AG08395 (cell line): ENCODE measurements at regions not wholly inside any gene's neighbourhood (a gene's known extent, or its start where the extent isn't known, plus 50 kb on each side); places are given as distances from the start of the nearest gene placed in this dataset.
"Not testable (repeated sequence)": the region's sequence is repeated elsewhere in the genome, so short reads cannot be mapped to it uniquely, and the experiment has no call there.

Source experiments
- DNase-seq: peaks from one replicate; pipeline ENCODE4 v3.0.0; 2012; ENCODE audit warnings: mixed read lengths, low spot score

DNA sequence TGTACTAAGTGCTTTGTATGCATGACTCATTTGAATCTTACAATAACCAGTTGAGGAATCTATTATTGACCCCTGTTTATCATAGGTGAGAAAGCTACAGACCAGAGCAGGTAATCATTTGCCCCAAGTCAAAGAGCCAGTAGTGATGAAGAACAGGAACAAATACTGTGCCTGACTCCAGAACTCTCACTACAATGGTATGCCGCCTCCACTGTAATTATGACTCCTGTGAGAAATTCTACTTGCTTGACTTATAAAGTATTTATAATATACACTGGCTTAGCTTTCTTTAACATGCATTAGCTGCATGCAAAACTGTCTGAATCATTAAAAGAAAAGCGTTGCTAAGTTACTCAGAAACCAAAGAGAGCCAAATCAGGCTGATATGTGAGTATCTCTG is 92.6 kb downstream of the ZNF281 start:
- DNase-seq, result peak; percentile 35

DNA sequence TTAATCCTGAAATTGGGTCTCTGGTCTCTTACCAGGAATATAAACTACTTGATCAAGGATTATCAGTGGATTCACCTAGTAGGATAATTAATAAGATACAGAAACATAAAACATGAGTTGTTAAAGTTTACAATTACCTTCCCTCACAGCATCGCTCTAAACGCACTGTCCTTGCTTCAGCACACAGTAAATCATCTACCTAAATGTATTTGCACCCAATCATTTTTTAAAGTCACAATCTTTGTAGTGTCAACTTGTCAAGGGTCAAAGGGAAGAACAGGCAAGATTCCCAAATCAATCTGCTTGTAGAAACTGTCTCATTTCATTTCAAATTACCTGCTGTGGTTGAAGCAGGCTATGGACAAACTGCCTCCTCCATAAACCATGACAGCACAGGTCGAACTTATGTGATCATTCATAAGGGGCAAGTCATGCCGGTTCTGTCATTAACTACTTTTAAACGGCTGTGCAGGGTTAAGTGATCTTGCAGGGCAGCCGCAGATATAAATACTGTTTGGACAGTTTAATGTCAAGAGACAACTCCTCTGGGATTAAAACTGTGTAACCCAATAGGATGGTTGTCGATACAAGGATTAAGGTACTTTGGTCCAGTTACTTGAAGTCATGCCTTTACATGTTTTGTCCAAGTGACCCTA is 93.6 kb downstream of the ZNF281 start:
- no peak for DNase-seq

DNA sequence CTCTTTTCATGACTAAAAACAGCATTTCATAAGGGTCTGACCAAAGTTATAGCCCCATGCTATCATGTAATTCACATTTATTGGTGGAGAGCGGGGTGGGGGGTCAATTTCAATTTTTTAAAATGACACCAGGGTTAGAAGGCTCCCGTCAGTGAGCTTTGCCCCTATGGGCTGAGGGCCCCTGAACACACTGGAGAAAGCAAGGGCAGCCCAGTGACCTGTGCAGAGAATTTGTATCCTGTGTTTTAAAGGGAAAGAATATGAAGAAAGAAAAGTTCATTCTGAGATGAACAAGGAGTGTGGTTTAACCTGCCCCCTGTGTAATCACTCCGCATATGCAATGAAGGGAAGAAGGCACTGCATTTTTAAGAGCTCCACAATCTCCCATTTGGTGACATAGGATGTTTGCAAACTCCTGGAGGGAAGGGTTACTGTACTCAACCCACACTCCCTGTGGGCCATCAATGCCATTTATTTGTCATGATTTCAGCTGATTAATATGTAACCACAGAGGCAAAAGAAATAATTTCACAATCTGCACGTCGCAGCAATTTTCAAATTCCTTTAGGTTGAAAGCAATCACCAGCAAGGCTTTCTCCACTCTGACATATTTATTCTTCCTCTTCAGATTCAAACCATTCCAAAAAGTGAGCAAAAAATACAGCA is 95.6 kb downstream of the ZNF281 start:
- DNase-seq, result peak; percentile 63

- DNase-seq, result peak; percentile 57
These were observed 98.6 kb downstream of the ZNF281 start for GRCh38 chr1:200311256-200311655.

GRCh38 chr1:200310824-200311223 is 99.0 kb downstream of the ZNF281 start:
- DNase-seq, result no peak

DNA sequence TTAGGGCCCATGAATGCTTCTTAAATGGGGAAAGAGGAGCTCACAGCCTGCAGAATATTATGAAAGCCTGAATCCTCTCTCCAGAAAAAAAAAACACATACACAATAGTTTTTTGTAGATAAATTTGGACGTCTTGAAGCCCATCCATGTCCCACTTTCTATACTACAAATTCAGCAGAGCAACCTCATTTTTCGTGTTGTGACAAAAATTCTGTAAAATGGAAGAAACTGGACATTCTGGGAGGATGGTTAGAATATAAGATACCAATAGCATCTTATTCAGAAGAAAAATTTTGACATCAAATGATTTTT is 102.1 kb downstream of the ZNF281 start:
- no peak for DNase-seq

DNA sequence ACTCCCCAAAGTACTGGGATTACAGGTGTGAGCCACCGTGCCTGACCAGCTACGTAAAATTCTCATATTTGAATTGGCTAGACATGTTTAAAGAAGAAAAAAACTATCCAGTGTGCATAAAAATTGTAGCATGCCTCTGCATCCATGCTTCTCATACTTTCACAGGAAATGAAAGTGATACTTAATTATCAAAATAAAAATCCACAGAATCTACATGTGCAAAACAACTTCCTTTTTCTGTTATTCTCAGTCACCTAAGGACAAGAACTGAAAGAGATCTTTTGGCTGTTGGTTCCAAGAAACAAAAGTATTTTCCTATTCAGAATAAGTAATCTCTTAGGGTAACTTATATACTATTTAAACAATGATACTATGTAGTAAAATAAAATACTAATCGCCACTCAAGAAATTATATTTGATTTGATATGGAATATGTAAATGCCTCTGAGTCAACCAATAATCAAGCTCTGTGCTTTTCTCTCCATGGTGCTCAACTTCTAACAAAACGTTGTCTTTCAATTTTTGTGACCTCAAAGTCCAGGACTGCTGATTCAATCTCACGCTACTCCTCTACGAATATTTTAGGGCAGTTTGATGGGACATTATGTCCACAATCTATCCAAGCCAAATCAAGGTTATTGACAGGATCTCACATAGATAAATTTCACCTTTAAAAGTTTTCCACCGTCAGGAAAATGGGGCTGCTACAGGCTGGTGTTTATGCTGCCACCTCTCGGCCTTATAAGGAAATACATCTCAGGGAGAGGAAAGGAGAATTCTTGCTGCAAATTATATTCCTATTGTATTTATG is 102.7 kb downstream of the ZNF281 start:
- DNase-seq, result peak; percentile 63

DNA sequence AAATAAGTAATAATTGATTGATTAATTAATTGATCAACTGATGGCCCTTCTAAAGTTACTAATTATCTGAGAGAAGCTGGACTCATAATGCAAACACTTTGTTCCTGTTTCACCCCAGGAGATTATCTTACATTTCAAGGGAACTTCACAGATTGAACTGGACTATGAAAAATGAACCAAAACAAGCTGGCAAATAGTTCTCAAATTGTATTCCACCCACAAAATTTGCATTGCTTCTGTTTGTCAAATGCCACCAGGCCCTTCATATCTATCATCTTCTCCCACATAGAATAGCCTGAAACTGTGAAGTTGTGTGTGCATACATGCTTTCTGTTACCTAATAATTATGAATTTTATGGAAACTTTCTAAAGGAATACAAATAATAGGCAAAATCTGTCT is 104.0 kb downstream of the ZNF281 start:
- no peak for DNase-seq

DNA sequence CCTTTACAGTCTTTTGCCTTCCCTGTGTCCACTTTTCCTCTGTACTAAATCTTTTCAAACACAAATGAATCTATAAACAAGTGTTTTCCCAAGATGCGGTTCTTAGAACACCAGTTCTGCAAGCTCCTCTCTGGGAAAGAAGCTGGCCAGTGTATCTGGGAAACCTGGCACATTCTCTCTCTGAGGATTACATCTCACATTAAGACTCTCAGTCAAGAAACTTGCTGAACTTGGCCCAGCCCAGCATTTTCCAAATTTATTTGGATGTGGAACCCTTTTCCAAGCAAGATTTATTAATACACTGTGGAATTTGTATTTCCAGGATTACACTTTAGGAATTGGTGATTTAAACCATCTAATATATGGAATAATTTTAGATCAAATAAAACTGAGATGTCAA is 105.7 kb downstream of the ZNF281 start:
- no peak for DNase-seq

DNA sequence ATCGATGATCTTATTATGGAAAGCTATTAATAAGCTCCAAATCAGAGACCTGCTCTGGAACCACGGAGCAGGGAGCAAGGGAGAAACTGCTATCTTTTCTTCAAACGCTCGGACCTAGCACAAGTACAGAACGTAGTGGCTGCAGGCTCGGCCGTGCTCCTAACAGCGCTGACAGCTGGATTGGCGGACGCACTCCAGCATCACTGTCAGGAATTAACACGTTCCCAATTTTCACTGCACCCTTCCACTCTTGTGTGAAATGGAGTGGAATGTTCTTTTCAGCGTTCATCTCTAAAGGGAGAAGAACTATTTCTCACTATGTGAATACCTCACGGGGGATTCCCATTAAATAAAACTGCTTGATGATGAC is 106.9 kb downstream of the ZNF281 start:
- no peak for DNase-seq

GRCh38 chr1:200302192-200302920 is 107.5 kb downstream of the ZNF281 start:
- peak; percentile 31 for DNase-seq

- DNase-seq, result no peak
These were observed 108.7 kb downstream of the ZNF281 start for GRCh38 chr1:200301152-200301551.

- no peak for DNase-seq
These were observed 110.3 kb downstream of the ZNF281 start for GRCh38 chr1:200299571-200299970.

- DNase-seq, result no peak
These were observed 111.6 kb downstream of the ZNF281 start for GRCh38 chr1:200298242-200298641.

DNA sequence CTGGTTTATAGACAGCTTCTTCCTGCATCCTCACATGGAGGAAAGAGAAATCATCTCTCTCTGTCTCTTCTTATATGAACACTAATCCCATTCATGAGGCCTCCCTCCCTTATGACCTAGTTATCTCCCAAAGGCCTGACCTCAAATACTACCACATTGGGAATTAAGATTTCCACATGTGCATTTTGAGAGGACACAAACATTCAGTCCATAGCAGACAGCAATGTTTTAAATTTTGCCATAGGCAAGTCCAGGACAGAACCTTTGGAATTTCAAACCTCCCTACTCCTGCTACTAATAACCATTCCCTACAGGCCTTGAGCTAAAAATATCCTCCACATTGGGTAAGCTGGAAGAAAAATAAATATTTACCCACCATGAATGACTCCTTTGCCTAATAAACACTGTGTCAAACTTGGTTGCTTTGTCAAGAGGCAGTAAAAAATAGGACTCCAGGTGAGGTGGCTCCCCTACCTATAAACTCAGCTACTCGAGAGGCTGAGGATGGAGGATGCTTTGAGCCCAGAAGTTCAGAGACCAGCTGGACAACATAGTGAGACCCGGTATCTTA is 113.7 kb downstream of the ZNF281 start:
- no peak for DNase-seq

- no peak for DNase-seq
These were observed 115.6 kb downstream of the ZNF281 start for GRCh38 chr1:200294241-200294640.

- no peak for DNase-seq
These were observed 117.1 kb downstream of the ZNF281 start for GRCh38 chr1:200292699-200293098.

- DNase-seq, result no peak
These were observed 118.7 kb downstream of the ZNF281 start for GRCh38 chr1:200291106-200291505.

GRCh38 chr1:200290010-200290685 is 119.7 kb downstream of the ZNF281 start:
- DNase-seq, result no peak

DNA sequence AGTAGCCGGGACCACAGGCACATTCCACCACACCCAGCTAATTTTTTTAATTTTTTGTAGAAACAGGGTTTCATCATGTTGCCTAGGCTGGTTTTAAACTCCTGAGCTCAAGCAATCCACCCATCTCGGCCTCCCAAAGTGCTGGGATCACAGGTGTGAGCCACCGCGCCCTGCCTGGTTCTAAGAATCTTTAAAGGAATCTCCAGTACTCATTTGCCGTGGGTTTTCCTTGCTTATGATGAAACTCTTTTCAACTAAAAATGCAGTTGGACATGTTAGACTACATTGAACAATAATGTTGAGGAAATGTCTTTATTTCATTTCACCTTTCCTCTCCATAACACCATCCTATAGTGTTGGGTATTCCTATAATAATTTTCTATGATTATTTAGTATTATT is 121.6 kb downstream of the ZNF281 start:
- DNase-seq, result no peak

DNA sequence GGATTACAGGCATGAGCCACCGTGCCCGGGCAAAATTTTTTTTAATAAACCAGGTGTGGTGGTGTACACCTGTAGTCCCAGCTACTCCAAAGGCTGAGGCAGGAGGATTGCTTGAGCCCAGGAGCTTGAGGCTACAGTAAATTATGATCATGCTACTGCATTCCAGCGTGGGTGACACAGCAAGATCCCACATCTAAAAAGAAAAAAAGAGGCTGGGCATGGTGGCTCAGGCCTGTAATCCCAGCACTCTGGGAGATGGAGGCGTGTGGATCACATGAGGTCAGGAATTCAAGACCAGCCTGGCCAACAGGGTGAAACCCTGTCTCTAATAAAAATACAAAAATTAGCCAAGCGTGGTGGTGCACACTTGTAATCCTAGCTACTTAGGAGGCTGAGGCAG is 125.6 kb downstream of the ZNF281 start:
- DNase-seq, result not testable (repeated sequence)
